IMR-90 (cell line): ENCODE measurements at regions not wholly inside any gene's neighbourhood (a gene's known extent, or its start where the extent isn't known, plus 50 kb on each side); places are given as distances from the start of the nearest gene placed in this dataset.
A peak's percentile ranks its signal among the peaks of the same experiment; 100 is the strongest.

Experiments used
- ATAC-seq: fragments of 200-7000 bp; cut with Tn5 transposase; 2 replicates; pipeline ENCODE4 v1.9.1; 2020; ENCODE audit warnings: low read depth, mild to moderate bottlenecking, moderate library complexity
- BruUV-seq: library from RNA; stranded (reverse); fragments of 400-500 nt; replicated peaks from 2 replicates; lab custom pipeline; 2021; lab: Mats Ljungman, UMichigan
- CTCF ChIA-PET: fragments of 300-600 bp; formaldehyde crosslinking; extraction: SDS; loops from one replicate; lab custom pipeline; 2021; ENCODE audit warnings: antibody characterized with exemption; lab: Yijun Ruan, JAX
- POLR2A ChIA-PET: fragments of 300-600 bp; sonication (Branson Sonifier 250); formaldehyde crosslinking; loops from one replicate; lab custom pipeline; 2022; ENCODE audit warnings: antibody characterized with exemption; ENCODE audit not compliant: unreplicated experiment; lab: Charles Lee
- DNase-seq: peaks from one replicate; pipeline ENCODE4 v3.0.0; 2013
- H2AFZ ChIP-seq: replicated peaks from 2 replicates; pipeline ENCODE3; 2013; ENCODE audit warnings: low read length, mild to moderate bottlenecking; ENCODE audit not compliant: poor library complexity
- H2AK5ac ChIP-seq: 2 replicates; pipeline ENCODE4 v1.6.1; 2013; ENCODE audit warnings: low read depth, low read length, inconsistent platforms
- H2AK9ac ChIP-seq: replicated peaks from 2 replicates; pipeline ENCODE3; 2013; ENCODE audit warnings: mild to moderate bottlenecking, low read depth, low read length, moderate library complexity; ENCODE audit not compliant: poor library complexity
- H2BK120ac ChIP-seq: 2 replicates; pipeline ENCODE4 v1.6.1; 2013; ENCODE audit warnings: low read depth, low read length, inconsistent platforms
- H2BK15ac ChIP-seq: 3 replicates; pipeline ENCODE4 v1.6.1; 2013; ENCODE audit warnings: low read depth, low read length, inconsistent platforms
- H2BK20ac ChIP-seq: 2 replicates; pipeline ENCODE4 v1.6.1; 2013; ENCODE audit warnings: low read depth, mild to moderate bottlenecking, inconsistent platforms, low read length, moderate library complexity
- H2BK5ac ChIP-seq: 2 replicates; pipeline ENCODE4 v1.6.1; 2013; ENCODE audit warnings: mild to moderate bottlenecking, low read depth, low read length, inconsistent platforms; ENCODE audit not compliant: poor library complexity, severe bottlenecking
- H3K14ac ChIP-seq: replicated peaks from 2 replicates; pipeline ENCODE4 v1.6.1; 2013; ENCODE audit warnings: low read depth, low read length, inconsistent platforms
- H3K18ac ChIP-seq: 2 replicates; pipeline ENCODE4 v1.6.1; 2013; ENCODE audit warnings: low read depth, low read length, control low read depth
- H3K23ac ChIP-seq: 2 replicates; pipeline ENCODE4 v1.6.1; 2013; ENCODE audit warnings: low read depth, low read length, inconsistent platforms
- H3K27ac ChIP-seq: 2 replicates; pipeline ENCODE4 v1.5.1; 2013; ENCODE audit warnings: mild to moderate bottlenecking, control low read depth, low read length; ENCODE audit not compliant: insufficient read depth
- H3K27me3 ChIP-seq: 2 replicates; pipeline ENCODE4 v1.6.1; 2013; ENCODE audit warnings: low read length; ENCODE audit not compliant: control insufficient read depth, insufficient read depth
- H3K36me3 ChIP-seq: 2 replicates; pipeline ENCODE4 v1.6.1; 2013; ENCODE audit warnings: low read length, mixed read lengths; ENCODE audit not compliant: control insufficient read depth, insufficient read depth
- H3K4ac ChIP-seq: 2 replicates; pipeline ENCODE4 v1.6.1; 2013; ENCODE audit warnings: low read depth, low read length, inconsistent platforms
- H3K4me1 ChIP-seq: 2 replicates; pipeline ENCODE4 v1.6.1; 2013; ENCODE audit warnings: low read length, mixed read lengths; ENCODE audit not compliant: control insufficient read depth, insufficient read depth
- H3K4me2 ChIP-seq: 2 replicates; pipeline ENCODE4 v1.6.1; 2013; ENCODE audit warnings: low read depth, mild to moderate bottlenecking, control low read depth, low read length, moderate library complexity
- H3K4me3 ChIP-seq: 2 replicates; pipeline ENCODE4 v1.5.1; 2013; ENCODE audit warnings: low read depth, mild to moderate bottlenecking, control low read depth, low read length, moderate library complexity; ENCODE audit not compliant: insufficient read depth
- H3K56ac ChIP-seq: 2 replicates; pipeline ENCODE4 v1.6.1; 2013; ENCODE audit warnings: low read length, inconsistent platforms; ENCODE audit not compliant: insufficient read depth; ENCODE audit errors: extremely low read depth
- H3K79me1 ChIP-seq, 2 experiments: 2 replicates each; pipeline ENCODE4 v1.6.1; 2013; ENCODE audit warnings: low read length in 2 of 2, inconsistent platforms in 1 of 2, low read depth in 1 of 2
- H3K9ac ChIP-seq: 2 replicates; pipeline ENCODE4 v1.6.1; 2013; ENCODE audit warnings: low read depth, low read length, control low read depth
- H3K9me1 ChIP-seq: 2 replicates; pipeline ENCODE4 v1.6.1; 2013; ENCODE audit warnings: low read length, inconsistent platforms; ENCODE audit not compliant: insufficient read depth
- H3K9me3 ChIP-seq: 2 replicates; pipeline ENCODE4 v1.6.1; 2013; ENCODE audit warnings: low read length; ENCODE audit not compliant: control insufficient read depth, insufficient read depth
- H4K20me1 ChIP-seq: 2 replicates; pipeline ENCODE4 v1.6.1; 2013; ENCODE audit warnings: low read length, inconsistent platforms; ENCODE audit not compliant: insufficient read depth
- H4K5ac ChIP-seq: 2 replicates; pipeline ENCODE4 v1.6.1; 2013; ENCODE audit warnings: mild to moderate bottlenecking, low read depth, low read length, control low read depth
- H4K8ac ChIP-seq, 2 experiments: 2 replicates each; pipeline ENCODE4 v1.6.1; 2013; ENCODE audit warnings: low read depth in 2 of 2, low read length in 2 of 2, control low read depth in 1 of 2, inconsistent platforms in 1 of 2
- H4K91ac ChIP-seq: 2 replicates; pipeline ENCODE4 v1.6.1; 2013; ENCODE audit warnings: low read depth, low read length, inconsistent platforms; ENCODE audit not compliant: insufficient read depth
- CEBPB ChIP-seq: IDR thresholded peaks from 2 replicates; pipeline ENCODE4 v1.6.1; 2012; ENCODE audit warnings: low read depth, low read length, improper control_type of control experiment
- CTCF ChIP-seq: conservative IDR thresholded peaks from 2 replicates; pipeline ENCODE4 v1.5.1; 2012; ENCODE audit warnings: mild to moderate bottlenecking, low read depth, low read length, improper control_type of control experiment
- MXI1 ChIP-seq: IDR thresholded peaks from 2 replicates; pipeline ENCODE4 v1.6.1; 2012; ENCODE audit warnings: low read depth, mild to moderate bottlenecking, low read length, moderate library complexity, borderline replicate concordance
- NFE2L2 ChIP-seq: fragments of 150-350 bp; IDR thresholded peaks from 2 replicates; pipeline ENCODE4 v1.6.1; 2016; ENCODE audit warnings: low read depth, mild to moderate bottlenecking, low read length
- POLR2A ChIP-seq: IDR thresholded peaks from 2 replicates; pipeline ENCODE4 v1.6.1; 2012; ENCODE audit warnings: mild to moderate bottlenecking, low read depth, low read length
- RAD21 ChIP-seq: IDR thresholded peaks from 2 replicates; pipeline ENCODE4 v1.6.1; 2012; ENCODE audit warnings: low read length, improper control_type of control experiment
- RCOR1 ChIP-seq: IDR thresholded peaks from 2 replicates; pipeline ENCODE4 v1.6.1; 2012; ENCODE audit warnings: mild to moderate bottlenecking, low read length, improper control_type of control experiment; ENCODE audit not compliant: insufficient replicate concordance
- SMC3 ChIP-seq: fragments of 150-350 bp; IDR thresholded peaks from 2 replicates; pipeline ENCODE4 v1.6.1; 2016; ENCODE audit warnings: low read depth, mild to moderate bottlenecking, antibody characterized with exemption, low read length, moderate library complexity
- USF2 ChIP-seq: fragments of 150-350 bp; IDR thresholded peaks from 2 replicates; pipeline ENCODE4 v1.6.1; 2017; ENCODE audit warnings: mild to moderate bottlenecking, antibody characterized with exemption, low read length, low read depth
- WGBS, 2 experiments: methylation state at CpG; one replicate each; pipeline versions ENCODE4 v1.1.5 to v1.1.7; 2013; ENCODE audit warnings: missing lambda C conversion rate in 2 of 2; ENCODE audit not compliant: insufficient read length in 1 of 2; ENCODE audit errors: extremely low coverage in 2 of 2; 5-methylcytosine and 5-hydroxymethylcytosine counted together
- dilution Hi-C: fragments of 300-500 bp; cut with HindIII; formaldehyde crosslinking; loops from one replicate; pipeline ENCODE4 v1.14.3; 2018; ENCODE audit warnings: low sequenced_read_pairs; ENCODE audit not compliant: unreplicated experiment
- in situ Hi-C: fragments of 300-500 bp; cut with MboI; formaldehyde crosslinking; loops from 3 replicates; pipeline ENCODE4 v1.14.3; 2019; ENCODE audit warnings: low sequenced_read_pairs, inconsistent platforms, mixed read lengths
- intact Hi-C: fragments of 100-400 bp; cut with micrococcal nuclease; formaldehyde crosslinking; loops from 2 replicates; pipeline ENCODE4 v1.10.0; 2022

- Histone ChIP-seq H3K4me2 (no peak overlapping the region), H3K9me1 (no peaks in the 10 kb centered on the region), H3K36me3 (no peaks in the 10 kb centered on the region), H3K27me3 (no peaks in the 10 kb centered on the region), H4K5ac (no peak overlapping the region), H3K4me3 (no peak overlapping the region), H3K27ac (no peak overlapping the region), H2AFZ (no peak overlapping the region), H3K18ac (no peak overlapping the region), H2BK15ac (no peak overlapping the region), H4K91ac (no peak overlapping the region), H2BK120ac (no peak overlapping the region), H3K23ac (no peak overlapping the region), H3K9me3 (no peaks in the 10 kb centered on the region), H3K56ac (no peak overlapping the region), H3K14ac (no peak overlapping the region), H4K20me1 (no peaks in the 10 kb centered on the region), H3K4ac (no peak overlapping the region), H3K4me1 (no peaks in the 10 kb centered on the region), H3K9ac (no peak overlapping the region), H2AK5ac (no peak overlapping the region), H4K8ac (no peak overlapping the region), H2AK9ac (no peak overlapping the region), H3K79me1 (no peaks in the 10 kb centered on the region), H2BK20ac (no peak overlapping the region), H2BK5ac (no peak overlapping the region)
- ChIA-PET POLR2A (no interaction called here), CTCF (no interaction called here)
- intact Hi-C loops (loop anchor here (5.0 kb wide), 1 partner anchor 669 kb away; the partner anchor contains the start of gene IL1RAPL1), dilution Hi-C loops (no loop called here), in situ Hi-C loops (no loop called here)
- WGBS, 2 experiments: no CpG with 5 or more reads among the region's 3 CpGs
- no peak for ATAC-seq
- no peak for TF ChIP-seq CEBPB
- TF ChIP-seq RAD21: peak; percentile 31
- no peak for TF ChIP-seq NFE2L2
- no peak for TF ChIP-seq POLR2A
- TF ChIP-seq CTCF: peak; percentile 35
- no peak for TF ChIP-seq MXI1
- TF ChIP-seq RCOR1: no peak
- TF ChIP-seq USF2: no peak
- TF ChIP-seq SMC3: no peak
- BruUV-seq: no TSS peak
- DNase-seq: peak; percentile 4
These were observed 62.5 kb downstream of the DCAF8L1 start for GRCh38 chrX:27918799-27919198.
